Choroid plexus epithelial cell (primary cell): ENCODE measurements at regions not wholly inside any gene's neighbourhood (a gene's known extent, or its start where the extent isn't known, plus 50 kb on each side); places are given as distances from the start of the nearest gene placed in this dataset.

ENCODE experiments used
- DNase-seq: peaks from one replicate; pipeline ENCODE4 v3.0.0-alpha.2; 2010; ENCODE audit warnings: low read depth
- H3K4me3 ChIP-seq: 2 replicates; pipeline ENCODE4 v1.5.1; 2011; ENCODE audit warnings: low read depth, mild to moderate bottlenecking, control low read depth, low read length, moderate library complexity
- TF ChIP-seq, protein P1 (sequence below): conservative IDR thresholded peaks from 2 replicates; pipeline ENCODE4 v1.5.1; 2011; ENCODE audit warnings: low read depth, mild to moderate bottlenecking, control low read depth, inconsistent platforms, low read length, moderate library complexity

DNA sequence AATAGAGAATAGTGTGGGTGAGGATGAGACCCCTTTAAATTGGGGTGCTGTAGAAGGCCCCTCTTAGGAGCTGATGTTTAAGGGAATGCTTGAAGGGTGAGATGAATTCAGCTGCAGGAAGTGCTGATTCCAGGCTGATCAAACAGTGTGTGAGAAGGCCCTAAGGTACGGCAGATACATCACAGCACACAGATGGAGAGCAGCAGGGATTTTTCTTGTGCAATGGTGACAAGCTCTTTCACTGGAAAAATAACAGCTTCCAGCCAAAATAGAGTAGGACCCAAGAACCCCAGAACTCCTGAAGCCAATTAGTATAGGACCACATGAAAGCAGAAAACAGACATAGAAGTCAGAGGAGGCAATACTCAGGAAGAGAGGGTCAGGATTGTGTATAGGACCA, 296.9 kb downstream of the ADRA2A start:
- no peak for DNase-seq
- TF ChIP-seq, protein P1, sequence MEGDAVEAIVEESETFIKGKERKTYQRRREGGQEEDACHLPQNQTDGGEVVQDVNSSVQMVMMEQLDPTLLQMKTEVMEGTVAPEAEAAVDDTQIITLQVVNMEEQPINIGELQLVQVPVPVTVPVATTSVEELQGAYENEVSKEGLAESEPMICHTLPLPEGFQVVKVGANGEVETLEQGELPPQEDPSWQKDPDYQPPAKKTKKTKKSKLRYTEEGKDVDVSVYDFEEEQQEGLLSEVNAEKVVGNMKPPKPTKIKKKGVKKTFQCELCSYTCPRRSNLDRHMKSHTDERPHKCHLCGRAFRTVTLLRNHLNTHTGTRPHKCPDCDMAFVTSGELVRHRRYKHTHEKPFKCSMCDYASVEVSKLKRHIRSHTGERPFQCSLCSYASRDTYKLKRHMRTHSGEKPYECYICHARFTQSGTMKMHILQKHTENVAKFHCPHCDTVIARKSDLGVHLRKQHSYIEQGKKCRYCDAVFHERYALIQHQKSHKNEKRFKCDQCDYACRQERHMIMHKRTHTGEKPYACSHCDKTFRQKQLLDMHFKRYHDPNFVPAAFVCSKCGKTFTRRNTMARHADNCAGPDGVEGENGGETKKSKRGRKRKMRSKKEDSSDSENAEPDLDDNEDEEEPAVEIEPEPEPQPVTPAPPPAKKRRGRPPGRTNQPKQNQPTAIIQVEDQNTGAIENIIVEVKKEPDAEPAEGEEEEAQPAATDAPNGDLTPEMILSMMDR: no peak

DNA sequence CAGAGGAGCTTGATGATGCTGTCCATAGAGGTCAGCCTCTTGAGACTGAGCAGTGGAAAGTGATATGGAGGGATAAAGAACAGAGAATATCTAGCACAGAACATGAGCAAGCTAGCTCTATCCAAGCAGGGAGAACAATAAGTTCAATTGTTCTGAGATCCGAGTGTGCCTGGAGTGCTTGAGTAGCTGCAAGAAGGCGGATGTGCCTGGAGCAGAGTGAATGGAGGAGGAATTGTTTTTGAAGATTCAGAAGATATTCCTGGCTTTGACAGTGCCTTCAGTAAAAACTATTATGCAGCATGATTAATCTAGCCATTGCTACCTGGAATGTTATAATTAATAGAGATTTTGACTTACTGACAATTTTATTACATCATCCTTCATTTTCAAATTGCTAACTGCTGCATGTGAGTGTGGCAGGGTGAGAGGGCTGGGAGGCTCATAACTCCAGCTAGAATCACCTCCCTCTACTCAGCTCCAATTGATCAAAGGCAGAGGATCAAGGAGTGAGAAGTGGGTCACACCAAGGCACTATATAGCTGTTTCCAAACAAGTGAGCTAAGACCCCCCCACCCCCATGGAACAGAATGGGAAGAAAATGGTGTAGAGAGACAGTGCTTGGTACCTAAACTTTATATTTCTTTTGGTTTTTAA, 302.8 kb downstream of the ADRA2A start:
- no peak overlapping the region for H3K4me3 ChIP-seq
- TF ChIP-seq, protein P1: no peak
- no peak for DNase-seq

More for the DNA sequence above, 296.9 kb downstream of the ADRA2A start:
- no peak overlapping the region for H3K4me3 ChIP-seq

DNA sequence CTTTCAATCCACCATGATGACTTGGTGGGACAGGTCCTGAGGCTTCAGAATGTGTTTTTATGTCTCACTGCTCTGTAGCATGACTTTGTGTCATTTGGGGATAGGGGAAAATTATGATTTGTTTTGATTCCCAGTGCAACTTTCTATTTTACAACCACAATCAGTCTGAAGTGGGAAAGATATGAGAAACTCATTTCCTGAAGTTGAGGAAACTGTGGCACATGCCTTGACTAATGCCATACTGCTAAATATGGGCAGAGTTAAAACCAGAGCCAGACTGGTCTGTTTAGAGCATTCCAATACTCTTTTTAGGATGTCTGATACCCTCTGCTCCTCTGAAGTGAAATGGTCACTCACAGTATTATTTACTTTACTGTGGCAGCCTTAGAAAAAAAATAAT, 307.7 kb downstream of the ADRA2A start:
- no peak overlapping the region for H3K4me3 ChIP-seq
- TF ChIP-seq, protein P1: no peak
- DNase-seq: no peak

DNA sequence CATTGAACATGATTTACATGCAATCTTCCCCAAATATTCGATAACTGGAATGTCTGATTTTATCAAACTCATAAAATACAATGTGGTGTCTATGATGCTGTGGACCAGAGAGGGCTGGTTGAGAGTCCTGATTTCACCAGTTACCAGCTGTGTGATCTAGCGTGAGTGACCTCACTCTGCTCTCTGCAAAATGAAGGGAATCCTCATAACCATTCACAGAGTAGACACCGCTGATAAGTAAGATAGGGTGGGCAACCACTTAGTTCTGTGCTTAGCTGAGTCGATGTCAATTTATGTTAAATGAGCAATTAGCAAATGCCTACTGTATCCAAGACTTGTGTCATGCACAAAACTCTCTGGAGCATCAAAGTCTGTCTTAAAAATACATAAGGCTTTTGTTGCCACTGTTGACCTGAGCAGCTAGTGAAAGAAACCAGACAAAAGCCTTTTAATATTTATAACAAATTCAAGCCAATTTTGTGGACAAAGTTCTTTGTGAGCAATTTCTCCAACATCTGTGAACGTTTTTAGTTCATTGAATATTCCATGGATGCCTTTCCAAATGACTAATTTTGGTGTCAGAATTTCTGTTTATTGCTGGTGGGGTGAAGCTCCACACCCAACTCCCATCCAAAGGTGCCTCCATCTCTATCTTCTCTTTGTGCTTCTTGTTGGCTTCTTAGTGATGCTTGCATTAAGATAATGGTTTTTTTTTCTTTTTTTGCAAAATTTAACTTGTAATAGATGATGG, 314.2 kb downstream of the ADRA2A start:
- TF ChIP-seq, protein P1: no peak
- no peak overlapping the region for H3K4me3 ChIP-seq
- no peak for DNase-seq

DNA sequence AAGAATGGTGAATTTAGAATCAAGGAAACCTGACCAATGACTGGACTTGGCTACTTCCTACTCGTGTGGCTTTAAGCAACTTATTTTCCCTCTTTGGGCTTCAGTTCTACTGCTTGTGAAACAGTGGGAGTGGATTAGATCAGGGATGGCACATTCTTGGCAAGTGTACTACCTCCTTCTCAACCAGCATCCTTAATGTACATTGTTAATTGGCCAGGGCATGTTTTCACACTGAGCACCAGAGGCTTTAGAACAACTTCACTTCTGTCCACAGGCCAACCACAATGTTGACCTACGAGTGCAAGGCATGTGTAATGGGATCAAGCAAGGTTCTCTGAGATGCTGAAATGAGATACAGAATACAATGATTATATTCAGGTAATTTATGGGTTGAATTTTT, 315.3 kb downstream of the ADRA2A start:
- TF ChIP-seq, protein P1: no peak
- no peak overlapping the region for H3K4me3 ChIP-seq
- DNase-seq: no peak

DNA sequence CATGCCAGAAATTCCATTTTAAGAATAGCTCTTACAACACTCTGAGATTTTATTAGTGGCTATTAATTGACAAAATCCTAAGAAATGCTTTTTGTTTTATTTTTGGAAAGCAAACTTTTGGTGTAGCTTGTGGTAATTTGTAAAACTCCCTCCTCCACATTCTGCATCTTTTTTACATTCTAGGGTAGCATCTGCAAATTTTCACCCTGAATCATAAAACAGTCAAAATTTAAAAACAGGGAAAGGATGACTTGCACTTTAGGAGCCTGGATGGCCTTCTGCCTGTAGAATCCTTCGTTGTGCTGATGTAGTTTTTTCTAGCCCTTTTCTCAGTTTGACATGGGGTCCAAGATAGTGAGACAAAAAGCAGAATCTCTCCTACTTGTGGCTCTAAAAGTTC, 316.1 kb downstream of the ADRA2A start:
- TF ChIP-seq, protein P1: no peak
- no peak overlapping the region for H3K4me3 ChIP-seq
- no peak for DNase-seq

DNA sequence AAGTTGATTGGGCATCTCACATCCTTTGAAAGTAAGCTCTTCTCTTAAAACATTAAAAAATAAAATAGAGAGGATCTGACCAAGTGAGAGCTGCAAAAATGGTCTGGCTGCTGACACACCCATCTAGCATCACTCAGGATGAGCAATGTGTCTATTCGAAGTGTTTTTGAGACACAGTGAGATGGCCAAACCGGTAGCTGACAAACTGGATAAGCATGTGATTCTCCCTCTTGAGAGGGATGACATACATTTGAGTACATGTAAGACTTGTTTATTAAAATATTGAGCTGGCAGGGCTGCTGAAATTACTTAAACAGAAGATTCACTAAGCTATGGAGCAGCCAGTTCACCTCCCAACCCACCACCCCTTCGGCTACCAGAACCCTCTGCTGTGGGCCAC, 333.9 kb downstream of the ADRA2A start:
- DNase-seq: no peak
- H3K4me3 ChIP-seq: no peak overlapping the region
- TF ChIP-seq, protein P1: no peak
